Kidney capillary endothelial cell (primary cell): ENCODE measurements at regions not wholly inside any gene's neighbourhood (a gene's known extent, or its start where the extent isn't known, plus 50 kb on each side); places are given as distances from the start of the nearest gene placed in this dataset.

Experiments
- DNase-seq: peaks from one replicate; pipeline ENCODE4 v3.0.0-alpha.2; 2018; ENCODE audit warnings: low spot score

- no peak for DNase-seq
Observed at GRCh38 chr15:85847031-85847430, 52.3 kb upstream of the KLHL25 start.

- no peak for DNase-seq
Observed at GRCh38 chr15:85849946-85850345, 55.2 kb upstream of the KLHL25 start.

- no peak for DNase-seq
Observed at GRCh38 chr15:85852969-85853368, 58.2 kb upstream of the KLHL25 start.

GRCh38 chr15:85854345-85855097, 59.8 kb upstream of the KLHL25 start:
- peak; percentile 65 for DNase-seq

- peak; percentile 68 for DNase-seq
Observed at GRCh38 chr15:85858586-85859375, 64.1 kb upstream of the KLHL25 start.

DNA sequence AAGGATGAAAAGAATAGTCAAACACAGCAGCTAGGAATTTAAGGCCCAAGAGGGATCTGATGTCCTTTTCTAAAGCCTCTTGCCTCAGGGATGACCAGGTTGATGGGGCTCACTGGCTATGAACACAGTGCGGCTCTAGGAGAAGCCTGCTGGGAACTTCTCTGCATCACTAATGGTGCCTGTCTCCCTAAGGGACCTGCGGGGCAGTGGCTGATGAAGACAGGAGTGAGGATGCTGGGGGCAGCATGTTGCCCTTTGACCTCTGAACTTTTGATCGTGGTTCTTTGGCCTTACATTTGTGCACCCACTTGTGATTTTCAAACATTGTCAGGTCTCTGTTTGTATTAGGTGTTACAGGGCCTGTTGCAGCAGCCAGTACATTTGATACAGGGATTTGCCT, 64.9 kb upstream of the KLHL25 start:
- DNase-seq, result no peak

GRCh38 chr15:85860394-85861161, 65.9 kb upstream of the KLHL25 start:
- DNase-seq, result no peak

DNA sequence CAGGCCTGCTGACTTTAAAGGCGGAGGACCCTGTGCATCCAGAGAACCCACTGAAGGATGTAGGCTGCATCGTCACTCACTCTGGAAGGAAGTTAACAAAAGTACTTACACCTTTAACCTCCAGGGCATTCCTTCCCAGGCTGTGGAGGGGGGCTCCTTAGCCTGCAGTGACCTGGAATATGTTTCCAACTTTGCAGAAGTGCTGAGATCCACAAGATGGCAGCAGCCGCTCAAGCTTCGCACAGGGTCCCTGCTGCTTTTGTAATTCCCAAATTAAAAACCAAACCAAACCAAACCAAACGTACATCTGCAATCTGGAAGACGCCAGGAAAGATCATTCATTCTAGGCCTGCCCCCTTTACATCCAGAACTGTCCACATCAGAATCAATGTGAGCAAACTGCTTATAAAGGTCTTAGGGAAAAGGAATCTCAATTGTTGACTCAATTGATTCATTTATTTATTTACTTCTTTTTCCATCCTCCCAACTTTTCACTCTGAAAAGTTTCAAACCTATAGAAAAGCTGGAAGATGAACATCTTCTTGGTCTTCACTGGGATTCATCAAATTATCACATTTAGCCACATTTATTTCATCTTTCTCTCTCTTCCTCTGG, 70.5 kb upstream of the KLHL25 start:
- DNase-seq, result peak; percentile 53

GRCh38 chr15:85867250-85867649, 72.5 kb upstream of the KLHL25 start:
- no peak for DNase-seq

DNA sequence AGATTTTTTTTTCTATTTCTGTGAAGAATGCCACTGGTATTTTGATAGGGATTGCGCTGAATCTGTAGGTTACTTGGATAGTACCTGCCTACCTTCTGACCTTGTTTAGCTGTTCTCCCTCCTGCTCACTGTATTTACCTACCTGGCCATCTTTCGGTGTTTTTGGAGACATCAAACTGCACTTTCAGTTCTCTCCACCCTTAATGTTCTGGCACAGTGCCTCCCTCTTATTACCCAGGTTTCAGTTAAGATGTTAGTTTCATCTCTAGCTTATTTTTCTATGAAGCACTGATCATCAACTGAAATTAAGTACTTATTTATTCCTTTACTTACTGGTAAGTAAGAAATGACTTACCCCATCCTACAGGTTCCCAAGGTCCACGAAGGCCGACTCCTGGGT, 74.4 kb upstream of the KLHL25 start:
- no peak for DNase-seq

GRCh38 chr15:85870216-85871014, 75.7 kb upstream of the KLHL25 start:
- no peak for DNase-seq

DNA sequence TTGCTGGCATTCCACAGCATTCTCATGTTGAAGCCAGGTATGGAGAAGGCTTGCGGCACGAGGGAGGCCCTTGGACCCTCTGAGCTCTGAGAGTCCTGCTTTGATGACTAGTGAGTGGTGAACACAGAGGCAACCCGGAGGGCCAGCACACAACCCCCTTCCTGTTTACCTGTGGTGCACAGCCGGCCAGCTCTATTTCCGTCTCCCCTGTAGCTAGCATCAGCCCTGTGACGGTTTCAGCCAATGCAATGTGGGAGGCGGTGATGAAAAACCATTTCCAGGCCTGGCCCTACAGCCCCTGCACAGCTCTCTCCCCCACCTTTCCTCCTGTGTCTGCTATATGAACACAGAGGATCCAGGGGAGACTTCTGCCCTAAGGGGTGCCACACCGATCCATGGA, 76.8 kb upstream of the KLHL25 start:
- no peak for DNase-seq

- no peak for DNase-seq
Observed at GRCh38 chr15:85872125-85872524, 77.4 kb upstream of the KLHL25 start.

DNA sequence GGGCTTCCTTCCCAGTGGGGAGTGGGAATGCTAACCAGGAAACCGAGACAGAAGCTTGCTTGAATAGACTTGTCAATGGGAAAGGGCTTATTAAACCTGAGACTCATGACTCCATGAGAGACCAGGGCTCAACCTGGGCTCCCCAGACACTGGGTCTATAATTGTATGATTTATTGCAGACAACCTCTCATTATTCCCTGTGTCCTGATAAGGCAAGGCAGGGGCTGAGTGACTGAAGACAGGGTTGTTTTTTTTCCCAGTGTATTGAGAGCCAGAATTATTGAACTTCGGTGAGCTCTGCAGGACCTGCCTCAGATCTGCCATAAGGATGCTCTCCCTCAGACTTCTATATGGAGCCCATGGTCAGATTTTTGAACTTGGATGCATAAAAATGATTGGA, 79.5 kb upstream of the KLHL25 start:
- no peak for DNase-seq

GRCh38 chr15:85875756-85876155, 81.0 kb upstream of the KLHL25 start:
- DNase-seq, result no peak

DNA sequence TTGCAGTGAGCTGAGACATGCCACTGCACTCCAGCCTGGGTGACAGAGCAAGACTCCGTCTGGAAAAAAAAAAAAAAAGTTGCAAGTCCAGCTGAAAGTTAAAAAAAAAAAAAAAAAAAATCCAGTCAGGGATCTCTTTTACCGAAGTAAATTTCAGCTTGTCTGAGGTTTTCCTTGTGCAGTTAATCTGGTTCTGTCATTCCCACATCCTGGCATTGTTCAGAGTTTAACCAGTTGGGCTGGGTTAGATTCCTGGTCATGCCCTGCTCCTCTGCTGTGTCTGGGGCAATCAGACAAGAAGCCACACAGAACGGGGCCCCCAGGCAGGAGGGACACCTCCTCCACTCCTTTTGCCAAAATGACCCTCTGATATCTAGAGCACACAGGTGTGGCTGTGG, 84.1 kb upstream of the KLHL25 start:
- DNase-seq, result peak; percentile 71

GRCh38 chr15:85879334-85880163, 84.8 kb upstream of the KLHL25 start:
- peak; percentile 72 for DNase-seq

DNA sequence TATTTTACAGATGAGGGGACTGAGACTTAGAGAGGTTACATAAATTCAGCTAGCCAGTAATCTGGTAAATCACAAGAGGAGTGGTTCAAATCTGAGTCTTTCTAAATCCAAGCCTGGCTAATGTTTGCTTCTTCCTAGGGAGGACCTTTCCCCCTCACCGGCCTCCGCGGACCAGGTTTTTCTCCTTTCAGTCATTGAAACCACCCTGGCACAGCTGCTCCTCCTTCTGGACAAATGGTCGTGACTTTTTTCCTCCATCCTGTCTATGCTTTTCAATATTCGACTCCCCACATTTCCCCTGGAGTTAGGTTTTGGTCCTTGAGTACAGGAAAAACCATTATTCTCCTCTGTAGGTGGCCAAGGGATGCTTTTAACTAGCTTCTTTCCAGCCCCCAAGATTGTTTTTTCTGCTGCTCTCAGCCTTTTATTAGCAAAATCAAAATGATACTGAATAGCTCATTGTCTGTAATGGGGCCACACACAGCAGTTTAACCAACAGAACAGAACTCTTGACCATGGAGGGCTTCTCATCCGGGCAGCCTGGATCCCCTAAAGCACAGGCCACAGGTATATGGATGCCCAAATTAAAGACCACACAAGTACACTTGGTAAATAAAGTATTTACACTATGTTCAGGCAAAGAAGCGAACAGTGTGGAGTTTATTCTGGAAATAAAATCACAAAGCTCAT, 85.9 kb upstream of the KLHL25 start:
- no peak for DNase-seq

GRCh38 chr15:85886309-85886811, 91.6 kb upstream of the KLHL25 start:
- DNase-seq, result no peak
